ENCODE measurements at regions not wholly inside any gene's neighbourhood (a gene's known extent, or its start where the extent isn't known, plus 50 kb on each side); places are given as distances from the start of the nearest gene placed in this dataset.

DNA sequence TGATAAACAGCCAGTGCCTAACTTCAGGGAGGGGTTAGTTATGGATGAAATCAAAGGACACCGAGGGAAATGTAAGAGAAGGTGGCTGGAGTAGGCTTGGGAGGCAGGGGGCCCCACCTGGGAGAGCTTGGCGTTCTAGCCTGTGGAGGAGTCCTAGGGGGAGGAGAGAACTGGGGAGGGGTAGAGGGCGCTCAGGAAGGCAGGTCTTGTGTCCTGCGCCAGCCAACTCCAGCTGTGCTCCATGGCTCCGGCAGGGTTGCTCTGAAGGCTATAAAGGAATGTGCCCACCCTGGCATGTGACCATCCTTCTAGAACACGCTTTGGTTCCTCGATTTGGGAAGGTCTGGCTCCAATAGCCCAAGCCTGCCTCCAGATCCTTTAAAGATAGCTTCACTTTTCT, 96.3 kb downstream of the SEC61G start:
- Histone ChIP-seq H3K4me3 (ENCODE audit: low read depth, low read length) (no peak overlapping the region), H3K4me1 (no peaks in the 10 kb centered on the region; the same call in 1 of the 2 replicates), H3K36me3 (ENCODE audit: control insufficient read depth, insufficient read depth, low read length) (no peaks in the 10 kb centered on the region), H3K27me3 (replicated peaks; ENCODE audit: control insufficient read depth, insufficient read depth, low read length) (peaks cover 2% of the 10 kb centered on the region), H3K9me3 (no peaks in the 10 kb centered on the region)
- intact Hi-C loops (cut with micrococcal nuclease; ENCODE audit: unreplicated experiment), result no loop called here
- H3K36me3 Mint-ChIP-seq (ENCODE audit: insufficient read depth, unreplicated experiment), result no peaks in the 10 kb centered on the region
- CTCF ChIA-PET, result no interaction called here
- no peak overlapping the region for H3K27ac Mint-ChIP-seq (ENCODE audit: unreplicated experiment)
- TF ChIP-seq, protein P1, sequence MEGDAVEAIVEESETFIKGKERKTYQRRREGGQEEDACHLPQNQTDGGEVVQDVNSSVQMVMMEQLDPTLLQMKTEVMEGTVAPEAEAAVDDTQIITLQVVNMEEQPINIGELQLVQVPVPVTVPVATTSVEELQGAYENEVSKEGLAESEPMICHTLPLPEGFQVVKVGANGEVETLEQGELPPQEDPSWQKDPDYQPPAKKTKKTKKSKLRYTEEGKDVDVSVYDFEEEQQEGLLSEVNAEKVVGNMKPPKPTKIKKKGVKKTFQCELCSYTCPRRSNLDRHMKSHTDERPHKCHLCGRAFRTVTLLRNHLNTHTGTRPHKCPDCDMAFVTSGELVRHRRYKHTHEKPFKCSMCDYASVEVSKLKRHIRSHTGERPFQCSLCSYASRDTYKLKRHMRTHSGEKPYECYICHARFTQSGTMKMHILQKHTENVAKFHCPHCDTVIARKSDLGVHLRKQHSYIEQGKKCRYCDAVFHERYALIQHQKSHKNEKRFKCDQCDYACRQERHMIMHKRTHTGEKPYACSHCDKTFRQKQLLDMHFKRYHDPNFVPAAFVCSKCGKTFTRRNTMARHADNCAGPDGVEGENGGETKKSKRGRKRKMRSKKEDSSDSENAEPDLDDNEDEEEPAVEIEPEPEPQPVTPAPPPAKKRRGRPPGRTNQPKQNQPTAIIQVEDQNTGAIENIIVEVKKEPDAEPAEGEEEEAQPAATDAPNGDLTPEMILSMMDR (IDR thresholded peaks at IDR 0.05; ENCODE audit: insufficient read depth in 1 of 2, low read depth in 1 of 2, low read length in 1 of 2, severe bottlenecking in 1 of 2, unreplicated experiment in 1 of 2), result no peak
- DNase-seq, result no peak
- H3K4me1 Mint-ChIP-seq (ENCODE audit: low read depth, unreplicated experiment), result peaks cover 9% of the 10 kb centered on the region
- no peak overlapping the region for H3K4me3 Mint-ChIP-seq (ENCODE audit: unreplicated experiment)
- BruUV-seq (replicated peaks), result no TSS peak
- POLR2A ChIA-PET, result interaction anchor here (0.6 kb wide), 1 partner anchor 97 kb away, joined by 3 read pairs; no protein-coding TSS in a partner anchor
- no peaks in the 10 kb centered on the region for H3K9me3 Mint-ChIP-seq (ENCODE audit: unreplicated experiment)
- H3K27me3 Mint-ChIP-seq (ENCODE audit: insufficient read depth, unreplicated experiment), result peaks cover 35% of the 10 kb centered on the region

DNA sequence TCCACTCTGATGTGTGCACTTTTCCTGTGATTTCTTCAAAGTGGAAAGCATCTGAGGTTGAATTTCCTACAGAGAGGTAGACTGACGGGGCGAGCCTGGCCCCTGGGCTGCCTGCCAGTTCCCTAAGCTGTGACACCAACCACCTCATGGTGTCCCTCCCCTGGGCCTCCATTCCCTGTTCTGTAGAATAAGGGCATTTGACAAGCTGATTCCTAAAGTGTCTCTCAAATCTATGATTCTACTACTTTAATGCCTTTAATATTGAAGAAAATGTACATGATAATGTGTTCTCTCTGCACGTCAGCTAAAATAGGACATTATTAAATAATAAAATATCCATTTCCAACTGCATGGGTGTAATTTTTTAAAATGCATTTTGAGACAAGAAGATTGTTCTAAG, 105.1 kb downstream of the SEC61G start:
- DNase-seq, result no peak
- Mint-ChIP-seq H3K4me3 (ENCODE audit: unreplicated experiment) (no peak overlapping the region), H3K27ac (ENCODE audit: unreplicated experiment) (no peak overlapping the region), H3K36me3 (ENCODE audit: insufficient read depth, unreplicated experiment) (no peaks in the 10 kb centered on the region), H3K4me1 (ENCODE audit: low read depth, unreplicated experiment) (no peaks in the 10 kb centered on the region), H3K9me3 (ENCODE audit: unreplicated experiment) (no peaks in the 10 kb centered on the region), H3K27me3 (ENCODE audit: insufficient read depth, unreplicated experiment) (peaks cover 31% of the 10 kb centered on the region)
- Histone ChIP-seq H3K4me3 (ENCODE audit: low read depth, low read length) (no peak overlapping the region), H3K36me3 (ENCODE audit: control insufficient read depth, insufficient read depth, low read length) (no peaks in the 10 kb centered on the region), H3K4me1 (no peaks in the 10 kb centered on the region), H3K27me3 (replicated peaks; ENCODE audit: control insufficient read depth, insufficient read depth, low read length) (no peaks in the 10 kb centered on the region; the same call in 1 of the 2 replicates), H3K9me3 (no peaks in the 10 kb centered on the region)
- POLR2A ChIA-PET, result no interaction called here
- no TSS peak for BruUV-seq (replicated peaks)
- TF ChIP-seq, protein P1 (IDR thresholded peaks at IDR 0.05; ENCODE audit: insufficient read depth in 1 of 2, low read depth in 1 of 2, low read length in 1 of 2, severe bottlenecking in 1 of 2, unreplicated experiment in 1 of 2), result no peak
- CTCF ChIA-PET, result no interaction called here
- intact Hi-C loops (cut with micrococcal nuclease; ENCODE audit: unreplicated experiment), result no loop called here

DNA sequence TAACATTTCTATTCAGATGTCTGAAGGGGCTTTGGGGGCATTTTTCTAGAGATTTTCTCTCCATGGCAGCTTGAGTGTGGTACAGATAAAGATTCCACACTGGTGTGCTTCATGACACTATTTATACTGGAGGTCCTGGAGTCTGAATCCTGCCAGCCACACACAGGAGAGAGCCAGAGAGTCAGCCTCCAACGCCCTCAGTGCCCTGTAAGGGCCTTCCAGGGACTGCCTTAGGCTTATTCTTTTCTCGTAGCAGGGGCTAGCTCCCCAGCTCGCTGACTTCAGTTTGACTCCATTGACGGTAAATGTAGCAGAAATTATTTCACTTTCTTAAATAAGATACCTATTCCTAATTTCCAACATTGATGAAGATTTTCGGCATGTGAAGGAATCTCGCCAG, 100.9 kb downstream of the VSTM2A start:
- CTCF ChIA-PET, result no interaction called here

More for the DNA sequence above, 100.9 kb downstream of the VSTM2A start:
- POLR2A ChIA-PET, result no interaction called here
- Histone ChIP-seq H3K9me3 (no peaks in the 10 kb centered on the region), H3K36me3 (ENCODE audit: control insufficient read depth, insufficient read depth, low read length) (no peaks in the 10 kb centered on the region), H3K27me3 (replicated peaks; ENCODE audit: control insufficient read depth, insufficient read depth, low read length) (no peaks in the 10 kb centered on the region; the same call in 1 of the 2 replicates), H3K4me3 (ENCODE audit: low read depth, low read length) (no peak overlapping the region), H3K4me1 (no peaks in the 10 kb centered on the region)
- H3K36me3 Mint-ChIP-seq (ENCODE audit: insufficient read depth, unreplicated experiment), result no peaks in the 10 kb centered on the region
- H3K9me3 Mint-ChIP-seq (ENCODE audit: unreplicated experiment), result no peaks in the 10 kb centered on the region
- intact Hi-C loops (cut with micrococcal nuclease; ENCODE audit: unreplicated experiment), result no loop called here
- no TSS peak for BruUV-seq (replicated peaks)
- no peaks in the 10 kb centered on the region for H3K4me1 Mint-ChIP-seq (ENCODE audit: low read depth, unreplicated experiment)
- DNase-seq, result no peak
- TF ChIP-seq, protein P1 (IDR thresholded peaks at IDR 0.05; ENCODE audit: insufficient read depth in 1 of 2, low read depth in 1 of 2, low read length in 1 of 2, severe bottlenecking in 1 of 2, unreplicated experiment in 1 of 2), result no peak
- no peak overlapping the region for H3K4me3 Mint-ChIP-seq (ENCODE audit: unreplicated experiment)
- peaks cover 17% of the 10 kb centered on the region for H3K27me3 Mint-ChIP-seq (ENCODE audit: insufficient read depth, unreplicated experiment)
- no peak overlapping the region for H3K27ac Mint-ChIP-seq (ENCODE audit: unreplicated experiment)

All from Caco-2 (cell line).